Type B pancreatic cell (in vitro differentiated cells): ENCODE measurements at regions not wholly inside any gene's neighbourhood (a gene's known extent, or its start where the extent isn't known, plus 50 kb on each side); places are given as distances from the start of the nearest gene placed in this dataset.

Experiments used
- DNase-seq: peaks from one replicate; pipeline ENCODE4 v3.0.0; 2021; ENCODE audit warnings: mixed read lengths; ENCODE audit not compliant: unreplicated experiment; ENCODE audit errors: extremely low spot score
- H3K27ac Mint-ChIP-seq: 2 replicates; pipeline ENCODE4 v1.8.0; 2021; ENCODE audit warnings: mild to moderate bottlenecking, mixed read lengths
- H3K27me3 Mint-ChIP-seq: 2 replicates; pipeline ENCODE4 v1.8.0; 2021; ENCODE audit warnings: mixed read lengths
- H3K36me3 Mint-ChIP-seq: 2 replicates; pipeline ENCODE4 v1.8.0; 2021; ENCODE audit warnings: mixed read lengths
- H3K4me1 Mint-ChIP-seq: one replicate; pipeline ENCODE4 v1.8.0; 2021; ENCODE audit warnings: mixed read lengths; ENCODE audit not compliant: unreplicated experiment
- H3K4me3 Mint-ChIP-seq: 2 replicates; pipeline ENCODE4 v1.8.0; 2021; ENCODE audit warnings: mild to moderate bottlenecking, mixed read lengths
- H3K9me3 Mint-ChIP-seq: 2 replicates; pipeline ENCODE4 v1.8.0; 2021; ENCODE audit warnings: mixed read lengths
- CTCF ChIP-seq: fragments of 200-600 bp; sonication (generic); conservative IDR thresholded peaks from 2 replicates; pipeline ENCODE4 v1.5.0; 2021; ENCODE audit warnings: antibody characterized with exemption, mild to moderate bottlenecking

GRCh38 chr4:125387770-125388169 is 73.0 kb downstream of the FAT4 start:
- Mint-ChIP-seq H3K27ac (no peak overlapping the region), H3K4me3 (no peak overlapping the region), H3K4me1 (no peaks in the 10 kb centered on the region), H3K9me3 (no peaks in the 10 kb centered on the region), H3K36me3 (no peaks in the 10 kb centered on the region), H3K27me3 (no peaks in the 10 kb centered on the region)
- no peak for TF ChIP-seq CTCF
- DNase-seq, result no peak

- H3K9me3 Mint-ChIP-seq, result no peaks in the 10 kb centered on the region
- H3K27ac Mint-ChIP-seq, result no peak overlapping the region
- no peaks in the 10 kb centered on the region for H3K36me3 Mint-ChIP-seq
- H3K4me1 Mint-ChIP-seq, result peaks cover 4% of the 10 kb centered on the region
- H3K27me3 Mint-ChIP-seq, result no peaks in the 10 kb centered on the region
- no peak overlapping the region for H3K4me3 Mint-ChIP-seq
- TF ChIP-seq CTCF, result no peak
- no peak for DNase-seq
Observed at GRCh38 chr4:125388613-125389012, 73.9 kb downstream of the FAT4 start.

- Mint-ChIP-seq H3K4me1 (peaks cover 4% of the 10 kb centered on the region), H3K27ac (no peak overlapping the region), H3K9me3 (no peaks in the 10 kb centered on the region), H3K27me3 (no peaks in the 10 kb centered on the region), H3K4me3 (no peak overlapping the region), H3K36me3 (no peaks in the 10 kb centered on the region)
- no peak for TF ChIP-seq CTCF
- DNase-seq, result no peak
Observed at GRCh38 chr4:125389713-125390112, 75.0 kb downstream of the FAT4 start.

- H3K4me1 Mint-ChIP-seq, result peaks cover 4% of the 10 kb centered on the region
- DNase-seq, result no peak
- no peaks in the 10 kb centered on the region for H3K27me3 Mint-ChIP-seq
- H3K4me3 Mint-ChIP-seq, result no peak overlapping the region
- no peak overlapping the region for H3K27ac Mint-ChIP-seq
- no peaks in the 10 kb centered on the region for H3K9me3 Mint-ChIP-seq
- no peak for TF ChIP-seq CTCF
- H3K36me3 Mint-ChIP-seq, result no peaks in the 10 kb centered on the region
Observed at GRCh38 chr4:125390126-125390525, 75.4 kb downstream of the FAT4 start.

- DNase-seq, result no peak
- Mint-ChIP-seq H3K27me3 (no peaks in the 10 kb centered on the region), H3K36me3 (no peaks in the 10 kb centered on the region), H3K27ac (no peak overlapping the region), H3K9me3 (no peaks in the 10 kb centered on the region), H3K4me3 (no peak overlapping the region), H3K4me1 (peaks cover 4% of the 10 kb centered on the region)
- TF ChIP-seq CTCF, result no peak
Observed at GRCh38 chr4:125390727-125391126, 76.0 kb downstream of the FAT4 start.

GRCh38 chr4:125392694-125393093 is 77.9 kb downstream of the FAT4 start:
- no peaks in the 10 kb centered on the region for H3K27me3 Mint-ChIP-seq
- H3K36me3 Mint-ChIP-seq, result no peaks in the 10 kb centered on the region
- no peaks in the 10 kb centered on the region for H3K9me3 Mint-ChIP-seq
- no peak for TF ChIP-seq CTCF
- H3K4me3 Mint-ChIP-seq, result no peak overlapping the region
- no peak for DNase-seq
- peaks cover 4% of the 10 kb centered on the region for H3K4me1 Mint-ChIP-seq
- no peak overlapping the region for H3K27ac Mint-ChIP-seq
